Coronary artery (tissue), 2 donors: ENCODE measurements at regions not wholly inside any gene's neighbourhood (a gene's known extent, or its start where the extent isn't known, plus 50 kb on each side); places are given as distances from the start of the nearest gene placed in this dataset.
"Not testable (repeated sequence)": the region's sequence is repeated elsewhere in the genome, so short reads cannot be mapped to it uniquely, and the experiment has no call there.

ENCODE experiments used
- DNase-seq: peaks from one replicate; pipeline ENCODE4 v3.0.0-alpha.2; 2017; ENCODE audit warnings: low spot score
- H3K27ac ChIP-seq, 2 donors: fragments of 200-600 bp; sonication (generic); one replicate each; pipeline ENCODE4 v1.5.1; 2016 to 2019
- H3K4me3 ChIP-seq: fragments of 200-600 bp; sonication (generic); 2 replicates; pipeline ENCODE4 v1.5.1; 2016; ENCODE audit warnings: mild to moderate bottlenecking, moderate library complexity
- TF ChIP-seq, protein P1 (sequence below): fragments of 200-600 bp; sonication (generic); IDR thresholded peaks from one replicate; pipeline ENCODE4 v1.5.1; 2019; ENCODE audit warnings: antibody characterized with exemption

DNA sequence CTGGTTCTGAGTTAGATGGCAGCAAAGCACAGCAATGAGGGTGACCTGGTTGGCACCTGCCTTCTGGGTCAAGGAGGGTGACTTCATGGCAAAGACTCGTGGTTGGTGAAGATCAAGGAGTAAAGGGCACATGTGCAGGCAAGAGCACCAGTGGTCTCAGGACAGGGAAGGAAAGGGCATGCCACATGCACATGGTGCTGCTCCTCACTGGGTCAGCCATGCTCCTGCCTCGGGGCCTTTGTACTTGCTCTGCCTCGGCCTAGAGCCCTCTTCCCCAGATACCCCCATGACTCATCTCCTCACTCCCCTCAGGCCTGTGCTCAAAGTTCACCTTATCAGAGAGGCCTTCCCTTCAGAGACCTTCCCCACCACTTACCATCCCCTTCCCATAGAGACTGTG is 106.7 kb upstream of the KDM7A start:
- H3K4me3 ChIP-seq: no peak overlapping the region
- DNase-seq: no peak
- TF ChIP-seq, protein P1, sequence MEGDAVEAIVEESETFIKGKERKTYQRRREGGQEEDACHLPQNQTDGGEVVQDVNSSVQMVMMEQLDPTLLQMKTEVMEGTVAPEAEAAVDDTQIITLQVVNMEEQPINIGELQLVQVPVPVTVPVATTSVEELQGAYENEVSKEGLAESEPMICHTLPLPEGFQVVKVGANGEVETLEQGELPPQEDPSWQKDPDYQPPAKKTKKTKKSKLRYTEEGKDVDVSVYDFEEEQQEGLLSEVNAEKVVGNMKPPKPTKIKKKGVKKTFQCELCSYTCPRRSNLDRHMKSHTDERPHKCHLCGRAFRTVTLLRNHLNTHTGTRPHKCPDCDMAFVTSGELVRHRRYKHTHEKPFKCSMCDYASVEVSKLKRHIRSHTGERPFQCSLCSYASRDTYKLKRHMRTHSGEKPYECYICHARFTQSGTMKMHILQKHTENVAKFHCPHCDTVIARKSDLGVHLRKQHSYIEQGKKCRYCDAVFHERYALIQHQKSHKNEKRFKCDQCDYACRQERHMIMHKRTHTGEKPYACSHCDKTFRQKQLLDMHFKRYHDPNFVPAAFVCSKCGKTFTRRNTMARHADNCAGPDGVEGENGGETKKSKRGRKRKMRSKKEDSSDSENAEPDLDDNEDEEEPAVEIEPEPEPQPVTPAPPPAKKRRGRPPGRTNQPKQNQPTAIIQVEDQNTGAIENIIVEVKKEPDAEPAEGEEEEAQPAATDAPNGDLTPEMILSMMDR: no peak
- no peak overlapping the region for H3K27ac ChIP-seq

DNA sequence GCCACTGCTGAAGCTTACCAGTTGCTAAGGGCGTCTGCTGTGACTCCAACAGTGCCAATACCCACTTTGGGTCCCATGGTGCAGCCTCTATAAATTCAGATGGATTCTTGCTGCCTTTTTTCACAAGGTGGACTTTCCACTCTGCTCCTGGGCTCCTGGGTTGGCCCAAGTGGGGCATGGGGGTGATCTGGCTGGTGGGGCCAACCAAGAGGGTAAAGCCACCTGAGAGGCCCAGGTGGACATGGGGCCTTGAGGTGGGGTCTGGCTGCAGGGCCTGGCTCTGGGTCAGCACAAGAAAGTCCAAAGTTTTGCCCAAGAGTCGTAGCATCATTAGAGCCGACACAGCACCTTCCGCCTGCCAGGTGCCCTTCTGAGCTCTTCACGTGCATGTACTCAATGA is 105.2 kb upstream of the KDM7A start:
- no peak overlapping the region for H3K27ac ChIP-seq
- no peak overlapping the region for H3K4me3 ChIP-seq
- no peak for DNase-seq
- TF ChIP-seq, protein P1: no peak

DNA sequence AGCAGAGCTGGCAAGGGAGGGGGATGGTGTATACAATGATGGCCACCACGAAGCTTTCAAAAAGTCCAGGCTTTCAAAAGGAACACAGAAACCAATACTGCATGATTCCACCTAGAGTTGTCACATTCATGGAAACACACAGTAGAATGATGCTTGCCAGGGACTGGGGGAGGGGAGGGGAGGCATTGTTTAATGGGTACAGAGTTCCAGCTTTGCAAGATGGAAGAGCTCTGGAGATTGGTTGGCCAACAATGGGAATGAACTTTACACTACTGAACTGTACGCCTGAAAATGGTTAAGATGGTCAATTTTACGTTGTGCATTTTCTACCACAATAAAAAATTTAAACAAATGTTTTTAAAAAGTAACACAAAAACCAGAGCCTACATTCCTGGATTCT is 104.5 kb upstream of the KDM7A start:
- no peak overlapping the region for H3K4me3 ChIP-seq
- TF ChIP-seq, protein P1: no peak
- H3K27ac ChIP-seq: no peak overlapping the region
- DNase-seq: no peak

DNA sequence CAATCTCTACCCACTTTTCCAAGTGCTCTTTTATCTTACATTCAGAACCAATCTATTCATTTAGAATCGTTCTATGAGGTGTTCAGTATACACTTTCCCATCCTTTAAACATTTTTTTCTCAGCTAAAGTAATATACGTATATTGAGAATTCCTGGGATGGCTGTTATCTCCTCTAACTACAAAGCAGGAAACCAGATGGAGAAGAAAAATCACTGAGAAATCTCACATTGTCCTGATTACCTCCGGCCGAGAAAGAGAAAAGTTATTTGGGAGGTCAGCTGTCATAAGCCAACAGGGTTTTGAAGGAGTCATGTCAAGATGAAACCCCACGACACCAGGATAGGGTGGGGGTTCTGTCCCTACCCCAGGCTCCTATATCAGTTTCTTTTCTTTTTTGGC is 99.2 kb upstream of the KDM7A start:
- TF ChIP-seq, protein P1: no peak
- DNase-seq: no peak
- Histone ChIP-seq H3K4me3 (no peak overlapping the region), H3K27ac (no peak overlapping the region)

DNA sequence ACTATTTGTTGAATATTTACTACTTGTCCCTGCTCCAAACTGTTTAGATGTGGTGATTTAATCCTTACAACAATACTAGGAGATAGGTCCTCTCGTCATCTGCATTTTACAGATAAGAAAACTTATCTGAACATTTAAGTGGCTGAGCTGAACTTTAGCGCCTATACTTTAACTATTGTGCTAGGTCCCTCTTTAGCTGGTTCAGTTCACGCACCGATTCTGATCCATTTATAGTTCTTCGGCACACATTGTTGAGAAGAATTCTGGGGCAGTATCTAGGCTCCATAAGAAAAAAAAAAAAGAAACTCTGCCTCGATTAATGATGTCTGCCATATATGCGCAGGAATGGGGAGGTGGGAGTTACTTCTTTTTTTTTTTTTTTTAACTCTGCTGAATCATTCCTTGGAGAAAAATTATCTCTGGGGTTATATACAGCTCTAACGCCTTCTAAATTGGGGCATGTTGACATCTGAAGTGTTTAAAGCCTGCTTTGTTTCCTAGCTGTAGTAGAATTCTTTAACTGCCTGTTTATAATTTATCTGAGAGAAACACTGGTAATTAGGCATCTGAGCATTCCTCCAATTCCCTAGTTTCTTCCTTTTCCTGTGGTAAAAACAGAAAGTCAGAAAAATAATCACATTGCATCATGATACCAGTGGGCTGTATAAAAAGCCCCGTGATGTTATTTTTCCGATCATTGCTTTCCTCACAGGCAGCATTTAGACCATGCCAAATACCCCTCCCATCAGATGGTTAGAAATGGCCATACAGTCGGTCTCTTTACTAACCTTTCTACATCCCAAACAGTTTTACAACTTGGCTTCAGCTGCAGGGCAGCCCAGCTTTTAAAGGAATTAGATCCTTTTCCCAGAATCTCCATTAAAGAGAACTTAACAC is 98.5 kb upstream of the KDM7A start:
- peak overlapping the region; percentile 56 for H3K4me3 ChIP-seq
- peak overlapping the region in 1 of 2 donors; percentile 37 for H3K27ac ChIP-seq
- TF ChIP-seq, protein P1: no peak
- DNase-seq: no peak

DNA sequence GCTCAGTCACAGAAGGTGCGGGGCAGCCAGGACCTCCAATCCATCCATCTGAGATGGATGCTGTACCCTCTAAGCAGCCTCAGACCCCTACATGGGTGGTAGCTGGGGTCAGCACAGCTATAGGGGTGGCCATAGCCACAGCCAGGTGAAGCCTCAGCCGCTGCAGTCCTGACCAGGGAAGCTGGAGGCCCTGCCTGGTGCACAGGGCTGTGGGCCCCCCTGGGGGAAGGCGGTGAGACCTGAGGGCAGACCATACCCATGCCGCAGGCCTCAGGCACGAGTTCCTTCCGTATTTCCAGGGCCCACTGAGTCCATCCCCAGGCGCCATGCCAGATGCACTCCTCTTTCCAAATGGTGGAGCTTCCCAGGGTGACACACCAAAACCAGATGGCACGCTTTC is 96.6 kb upstream of the KDM7A start:
- DNase-seq: no peak
- Histone ChIP-seq H3K4me3 (no peak overlapping the region), H3K27ac (no peak overlapping the region)
- TF ChIP-seq, protein P1: no peak

DNA sequence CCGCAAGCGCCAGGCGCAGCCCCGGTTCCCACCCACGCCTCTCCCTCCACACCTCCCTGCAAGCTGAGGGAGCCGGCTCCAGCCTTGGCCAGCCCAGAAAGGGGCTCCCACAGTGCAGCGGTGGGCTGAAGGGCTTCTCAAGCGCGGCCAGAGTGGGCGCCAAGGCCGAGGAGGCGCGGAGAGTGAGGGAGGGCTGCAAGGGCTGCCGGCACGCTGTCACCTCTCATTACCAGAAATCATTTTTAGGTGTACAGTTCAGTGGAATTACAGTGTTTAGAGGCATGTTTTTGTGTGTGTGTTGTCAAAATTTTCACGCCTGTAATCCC is 94.8 kb upstream of the KDM7A start:
- not testable (repeated sequence) for DNase-seq, H3K27ac ChIP-seq, H3K4me3 ChIP-seq
